OCI-LY7 (cell line): ENCODE measurements at regions not wholly inside any gene's neighbourhood (a gene's known extent, or its start where the extent isn't known, plus 50 kb on each side); places are given as distances from the start of the nearest gene placed in this dataset.

Source experiments
- EZH2phosphoT487 ChIP-seq: fragments of 200-600 bp; sonication (generic); IDR thresholded peaks from 2 replicates; pipeline ENCODE4 v1.6.1; 2018; ENCODE audit warnings: low read depth, borderline replicate concordance, mild to moderate bottlenecking, mixed run types, antibody characterized with exemption, low read length, moderate library complexity, mixed read lengths
- TF ChIP-seq, protein P1 (sequence below): fragments of 200-600 bp; sonication (generic); conservative IDR thresholded peaks from 2 replicates; pipeline ENCODE4 v1.5.1; 2014; ENCODE audit warnings: mild to moderate bottlenecking, antibody characterized with exemption, low read length, moderate library complexity, mixed read lengths

DNA sequence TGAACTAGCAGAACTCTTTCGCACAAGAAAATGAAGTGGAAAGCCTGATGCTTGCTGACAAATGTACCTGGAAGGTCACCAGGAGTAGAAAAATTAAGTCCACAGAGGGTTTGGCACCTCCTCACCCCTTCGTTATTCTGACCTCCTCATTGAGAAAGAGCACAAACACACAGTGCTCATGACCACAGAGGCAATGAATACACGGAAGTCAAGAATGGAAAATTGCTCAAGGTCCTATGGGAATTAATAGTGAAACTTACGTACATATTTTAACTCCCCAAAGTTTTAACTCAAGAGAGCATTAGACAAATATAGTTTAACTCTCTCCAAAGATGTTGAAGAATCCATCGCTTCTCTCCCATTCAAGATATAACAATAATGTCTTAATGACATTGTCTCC lies 83.6 kb upstream of the CAMK2D start:
- TF ChIP-seq, protein P1, sequence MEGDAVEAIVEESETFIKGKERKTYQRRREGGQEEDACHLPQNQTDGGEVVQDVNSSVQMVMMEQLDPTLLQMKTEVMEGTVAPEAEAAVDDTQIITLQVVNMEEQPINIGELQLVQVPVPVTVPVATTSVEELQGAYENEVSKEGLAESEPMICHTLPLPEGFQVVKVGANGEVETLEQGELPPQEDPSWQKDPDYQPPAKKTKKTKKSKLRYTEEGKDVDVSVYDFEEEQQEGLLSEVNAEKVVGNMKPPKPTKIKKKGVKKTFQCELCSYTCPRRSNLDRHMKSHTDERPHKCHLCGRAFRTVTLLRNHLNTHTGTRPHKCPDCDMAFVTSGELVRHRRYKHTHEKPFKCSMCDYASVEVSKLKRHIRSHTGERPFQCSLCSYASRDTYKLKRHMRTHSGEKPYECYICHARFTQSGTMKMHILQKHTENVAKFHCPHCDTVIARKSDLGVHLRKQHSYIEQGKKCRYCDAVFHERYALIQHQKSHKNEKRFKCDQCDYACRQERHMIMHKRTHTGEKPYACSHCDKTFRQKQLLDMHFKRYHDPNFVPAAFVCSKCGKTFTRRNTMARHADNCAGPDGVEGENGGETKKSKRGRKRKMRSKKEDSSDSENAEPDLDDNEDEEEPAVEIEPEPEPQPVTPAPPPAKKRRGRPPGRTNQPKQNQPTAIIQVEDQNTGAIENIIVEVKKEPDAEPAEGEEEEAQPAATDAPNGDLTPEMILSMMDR: no peak
- no peak for TF ChIP-seq EZH2phosphoT487
